ENCODE measurements at regions not wholly inside any gene's neighbourhood (a gene's known extent, or its start where the extent isn't known, plus 50 kb on each side); places are given as distances from the start of the nearest gene placed in this dataset.

DNA sequence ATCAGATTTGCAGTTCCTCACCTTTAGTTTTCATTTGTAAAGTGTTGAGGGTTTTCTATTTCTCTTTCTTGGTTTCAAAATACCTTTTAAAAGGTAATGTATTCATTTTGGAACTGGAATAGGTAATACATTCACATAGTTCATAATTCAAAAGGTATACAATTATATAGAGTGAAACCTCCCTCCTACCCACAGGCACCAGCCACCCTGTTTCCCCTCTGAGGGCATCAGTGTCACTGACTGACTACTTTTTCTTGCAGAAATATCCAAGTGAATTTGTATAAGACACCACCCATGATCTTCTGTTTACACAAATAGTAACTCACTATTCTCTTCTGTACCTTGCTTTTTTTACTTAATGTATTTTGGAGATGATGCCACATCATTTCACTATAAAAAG, 139.6 kb upstream of the EGLN3 start:
- TF ChIP-seq, protein P1, sequence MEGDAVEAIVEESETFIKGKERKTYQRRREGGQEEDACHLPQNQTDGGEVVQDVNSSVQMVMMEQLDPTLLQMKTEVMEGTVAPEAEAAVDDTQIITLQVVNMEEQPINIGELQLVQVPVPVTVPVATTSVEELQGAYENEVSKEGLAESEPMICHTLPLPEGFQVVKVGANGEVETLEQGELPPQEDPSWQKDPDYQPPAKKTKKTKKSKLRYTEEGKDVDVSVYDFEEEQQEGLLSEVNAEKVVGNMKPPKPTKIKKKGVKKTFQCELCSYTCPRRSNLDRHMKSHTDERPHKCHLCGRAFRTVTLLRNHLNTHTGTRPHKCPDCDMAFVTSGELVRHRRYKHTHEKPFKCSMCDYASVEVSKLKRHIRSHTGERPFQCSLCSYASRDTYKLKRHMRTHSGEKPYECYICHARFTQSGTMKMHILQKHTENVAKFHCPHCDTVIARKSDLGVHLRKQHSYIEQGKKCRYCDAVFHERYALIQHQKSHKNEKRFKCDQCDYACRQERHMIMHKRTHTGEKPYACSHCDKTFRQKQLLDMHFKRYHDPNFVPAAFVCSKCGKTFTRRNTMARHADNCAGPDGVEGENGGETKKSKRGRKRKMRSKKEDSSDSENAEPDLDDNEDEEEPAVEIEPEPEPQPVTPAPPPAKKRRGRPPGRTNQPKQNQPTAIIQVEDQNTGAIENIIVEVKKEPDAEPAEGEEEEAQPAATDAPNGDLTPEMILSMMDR (IDR thresholded peaks at IDR 0.05; ENCODE audit: poor library complexity, severe bottlenecking), result no peak
- TF ChIP-seq POLR2AphosphoS5 (IDR thresholded peaks at IDR 0.05), result no peak
- TF ChIP-seq, protein P2, sequence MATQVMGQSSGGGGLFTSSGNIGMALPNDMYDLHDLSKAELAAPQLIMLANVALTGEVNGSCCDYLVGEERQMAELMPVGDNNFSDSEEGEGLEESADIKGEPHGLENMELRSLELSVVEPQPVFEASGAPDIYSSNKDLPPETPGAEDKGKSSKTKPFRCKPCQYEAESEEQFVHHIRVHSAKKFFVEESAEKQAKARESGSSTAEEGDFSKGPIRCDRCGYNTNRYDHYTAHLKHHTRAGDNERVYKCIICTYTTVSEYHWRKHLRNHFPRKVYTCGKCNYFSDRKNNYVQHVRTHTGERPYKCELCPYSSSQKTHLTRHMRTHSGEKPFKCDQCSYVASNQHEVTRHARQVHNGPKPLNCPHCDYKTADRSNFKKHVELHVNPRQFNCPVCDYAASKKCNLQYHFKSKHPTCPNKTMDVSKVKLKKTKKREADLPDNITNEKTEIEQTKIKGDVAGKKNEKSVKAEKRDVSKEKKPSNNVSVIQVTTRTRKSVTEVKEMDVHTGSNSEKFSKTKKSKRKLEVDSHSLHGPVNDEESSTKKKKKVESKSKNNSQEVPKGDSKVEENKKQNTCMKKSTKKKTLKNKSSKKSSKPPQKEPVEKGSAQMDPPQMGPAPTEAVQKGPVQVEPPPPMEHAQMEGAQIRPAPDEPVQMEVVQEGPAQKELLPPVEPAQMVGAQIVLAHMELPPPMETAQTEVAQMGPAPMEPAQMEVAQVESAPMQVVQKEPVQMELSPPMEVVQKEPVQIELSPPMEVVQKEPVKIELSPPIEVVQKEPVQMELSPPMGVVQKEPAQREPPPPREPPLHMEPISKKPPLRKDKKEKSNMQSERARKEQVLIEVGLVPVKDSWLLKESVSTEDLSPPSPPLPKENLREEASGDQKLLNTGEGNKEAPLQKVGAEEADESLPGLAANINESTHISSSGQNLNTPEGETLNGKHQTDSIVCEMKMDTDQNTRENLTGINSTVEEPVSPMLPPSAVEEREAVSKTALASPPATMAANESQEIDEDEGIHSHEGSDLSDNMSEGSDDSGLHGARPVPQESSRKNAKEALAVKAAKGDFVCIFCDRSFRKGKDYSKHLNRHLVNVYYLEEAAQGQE (IDR thresholded peaks at IDR 0.05; ENCODE audit: borderline replicate concordance), result no peak
